GM21619 (cell line): ENCODE measurements at regions not wholly inside any gene's neighbourhood (a gene's known extent, or its start where the extent isn't known, plus 50 kb on each side); places are given as distances from the start of the nearest gene placed in this dataset.

Source experiments
- ATAC-seq: cut with Tn5 transposase; IDR thresholded peaks from one replicate; pipeline ENCODE4 v1.9.1; 2021; ENCODE audit not compliant: unreplicated experiment

GRCh38 chr15:85941186-85941855 is 138.3 kb upstream of the AGBL1 start:
- ATAC-seq, result no peak

GRCh38 chr15:85942632-85943031 is 137.0 kb upstream of the AGBL1 start:
- no peak for ATAC-seq

GRCh38 chr15:85943151-85943550 is 136.5 kb upstream of the AGBL1 start:
- no peak for ATAC-seq

GRCh38 chr15:85943791-85944190 is 135.9 kb upstream of the AGBL1 start:
- ATAC-seq, result no peak

GRCh38 chr15:85947021-85947420 is 132.7 kb upstream of the AGBL1 start:
- ATAC-seq, result no peak

- ATAC-seq, result no peak
These were observed 131.7 kb upstream of the AGBL1 start for GRCh38 chr15:85947936-85948335.

GRCh38 chr15:85950101-85950500 is 129.6 kb upstream of the AGBL1 start:
- peak; percentile 70 for ATAC-seq

GRCh38 chr15:85954586-85954985 is 125.1 kb upstream of the AGBL1 start:
- no peak for ATAC-seq

GRCh38 chr15:85955501-85956391 is 123.9 kb upstream of the AGBL1 start:
- ATAC-seq, result peak; percentile 95

- ATAC-seq, result no peak
These were observed 123.0 kb upstream of the AGBL1 start for GRCh38 chr15:85956532-85957275.

- ATAC-seq, result no peak
These were observed 120.1 kb upstream of the AGBL1 start for GRCh38 chr15:85959611-85960010.

- no peak for ATAC-seq
These were observed 119.3 kb upstream of the AGBL1 start for GRCh38 chr15:85960381-85960780.

GRCh38 chr15:85961821-85962220 is 117.8 kb upstream of the AGBL1 start:
- no peak for ATAC-seq

GRCh38 chr15:85963262-85963760 is 116.4 kb upstream of the AGBL1 start:
- no peak for ATAC-seq

GRCh38 chr15:85964471-85964870 is 115.2 kb upstream of the AGBL1 start:
- no peak for ATAC-seq

- ATAC-seq, result no peak
These were observed 112.1 kb upstream of the AGBL1 start for GRCh38 chr15:85967553-85967952.

- ATAC-seq, result no peak
These were observed 106.7 kb upstream of the AGBL1 start for GRCh38 chr15:85972805-85973540.

GRCh38 chr15:85973584-85974347 is 105.9 kb upstream of the AGBL1 start:
- ATAC-seq, result no peak

- ATAC-seq, result no peak
These were observed 105.3 kb upstream of the AGBL1 start for GRCh38 chr15:85974348-85974705.

GRCh38 chr15:85974742-85975141 is 104.9 kb upstream of the AGBL1 start:
- no peak for ATAC-seq
